ENCODE measurements at regions not wholly inside any gene's neighbourhood (a gene's known extent, or its start where the extent isn't known, plus 50 kb on each side); places are given as distances from the start of the nearest gene placed in this dataset.

DNA sequence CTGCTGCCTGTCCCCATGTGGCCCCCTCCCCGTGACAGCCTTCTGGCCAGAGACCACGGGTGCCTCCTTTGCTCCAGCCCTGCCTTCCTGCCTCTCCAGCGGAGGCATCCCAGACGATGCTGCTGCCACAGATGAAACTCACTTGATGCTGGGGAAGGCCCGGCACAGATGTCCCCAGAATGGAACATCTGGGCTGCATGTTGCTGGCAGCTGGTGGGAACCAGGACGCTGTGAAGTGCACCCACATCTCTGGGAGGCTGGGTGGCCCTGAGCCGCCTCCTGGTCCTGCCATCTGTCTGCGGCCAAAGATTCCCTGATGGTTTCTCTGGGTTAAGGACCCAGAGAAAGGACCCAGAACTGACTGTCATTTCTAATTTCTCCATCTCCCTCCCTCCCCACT lies 51.9 kb upstream of the PTPRS start:
- DNase-seq: no peak

DNA sequence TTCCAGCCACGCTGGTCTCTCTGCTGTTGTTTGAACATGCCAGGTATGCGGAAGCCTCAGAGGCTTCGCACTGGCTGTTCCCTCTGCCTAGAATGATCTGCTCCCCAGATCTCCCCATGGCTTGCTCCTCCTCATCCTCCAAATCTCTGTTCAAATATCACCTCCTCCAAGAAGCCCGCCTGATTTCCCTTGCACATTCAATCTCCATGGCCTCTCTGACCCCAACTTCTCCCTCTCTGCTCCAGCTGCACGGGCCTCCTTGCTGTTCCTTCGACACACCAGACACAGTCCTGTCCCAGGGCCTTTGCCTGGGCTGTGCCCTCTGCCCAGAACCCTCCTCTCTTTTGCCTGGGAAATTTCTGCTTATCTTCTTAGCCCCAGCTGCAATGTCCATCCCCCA lies 52.5 kb upstream of the PTPRS start:
- no peak for DNase-seq

DNA sequence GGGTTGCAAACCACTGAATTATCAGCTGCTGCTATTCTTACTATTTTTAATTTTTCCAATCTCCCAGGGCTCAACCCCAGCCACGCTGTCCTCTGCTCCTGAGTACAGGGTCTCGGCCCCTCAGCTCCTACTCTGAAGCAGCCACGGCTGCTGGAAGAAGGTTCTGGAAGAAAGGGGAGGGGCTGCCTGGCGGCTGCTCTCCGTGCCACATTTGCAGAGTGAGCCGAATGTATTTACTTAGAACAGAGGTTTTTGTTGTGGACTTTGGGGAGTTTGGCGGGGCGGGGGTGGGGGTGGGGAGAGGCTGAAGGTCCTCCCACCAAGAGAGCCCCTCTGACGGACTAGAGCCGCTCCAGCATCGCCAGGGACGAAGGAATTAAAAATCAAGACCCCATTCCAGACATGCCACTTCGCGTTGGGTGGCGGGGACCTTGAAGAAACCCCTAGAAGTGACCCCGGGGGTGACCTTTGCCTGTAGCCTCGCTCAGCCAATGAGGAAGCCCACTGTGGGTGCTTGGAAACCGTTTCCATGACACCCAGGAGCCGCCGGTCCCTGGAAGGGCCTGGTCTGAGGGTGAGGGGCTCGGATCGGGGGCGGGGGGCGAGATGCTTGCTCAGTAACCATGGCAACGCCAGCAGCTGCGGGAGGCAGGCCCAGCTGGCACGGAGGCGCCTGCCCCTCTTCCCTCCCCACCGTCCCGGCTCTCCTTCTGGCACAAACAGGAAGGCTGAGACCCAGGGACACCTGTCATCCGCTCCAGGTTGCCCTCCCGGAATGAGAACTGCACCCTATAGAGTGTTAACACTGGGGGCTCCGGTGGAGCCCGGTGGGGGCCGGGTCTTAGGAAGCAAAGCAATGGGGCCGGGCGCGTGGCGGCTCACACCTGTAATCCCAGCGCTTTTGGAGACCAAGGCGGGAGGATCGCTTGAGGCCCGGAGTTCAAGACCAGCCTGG lies 54.2 kb upstream of the PTPRS start:
- DNase-seq: no peak

DNA sequence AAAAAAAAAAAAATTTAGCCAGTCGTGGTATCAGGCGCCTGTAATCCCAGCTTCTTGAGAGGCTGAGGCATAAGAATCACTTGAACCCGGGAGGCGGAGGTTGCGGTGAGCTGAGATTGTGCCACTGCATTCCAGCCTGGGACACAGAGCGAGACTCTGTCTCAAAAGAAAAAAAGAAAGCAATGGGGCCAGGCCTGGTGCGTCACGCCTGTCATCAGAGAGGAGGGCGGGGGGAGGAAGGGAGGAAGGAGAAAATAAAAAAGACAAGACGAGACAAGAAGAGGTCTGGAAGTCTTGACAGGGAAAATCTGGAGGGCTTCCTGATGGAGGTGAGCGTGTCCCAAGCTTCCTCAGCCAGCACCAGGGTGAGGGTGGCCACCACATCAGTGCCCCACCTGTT lies 54.9 kb upstream of the PTPRS start:
- DNase-seq: peak; percentile 18

DNA sequence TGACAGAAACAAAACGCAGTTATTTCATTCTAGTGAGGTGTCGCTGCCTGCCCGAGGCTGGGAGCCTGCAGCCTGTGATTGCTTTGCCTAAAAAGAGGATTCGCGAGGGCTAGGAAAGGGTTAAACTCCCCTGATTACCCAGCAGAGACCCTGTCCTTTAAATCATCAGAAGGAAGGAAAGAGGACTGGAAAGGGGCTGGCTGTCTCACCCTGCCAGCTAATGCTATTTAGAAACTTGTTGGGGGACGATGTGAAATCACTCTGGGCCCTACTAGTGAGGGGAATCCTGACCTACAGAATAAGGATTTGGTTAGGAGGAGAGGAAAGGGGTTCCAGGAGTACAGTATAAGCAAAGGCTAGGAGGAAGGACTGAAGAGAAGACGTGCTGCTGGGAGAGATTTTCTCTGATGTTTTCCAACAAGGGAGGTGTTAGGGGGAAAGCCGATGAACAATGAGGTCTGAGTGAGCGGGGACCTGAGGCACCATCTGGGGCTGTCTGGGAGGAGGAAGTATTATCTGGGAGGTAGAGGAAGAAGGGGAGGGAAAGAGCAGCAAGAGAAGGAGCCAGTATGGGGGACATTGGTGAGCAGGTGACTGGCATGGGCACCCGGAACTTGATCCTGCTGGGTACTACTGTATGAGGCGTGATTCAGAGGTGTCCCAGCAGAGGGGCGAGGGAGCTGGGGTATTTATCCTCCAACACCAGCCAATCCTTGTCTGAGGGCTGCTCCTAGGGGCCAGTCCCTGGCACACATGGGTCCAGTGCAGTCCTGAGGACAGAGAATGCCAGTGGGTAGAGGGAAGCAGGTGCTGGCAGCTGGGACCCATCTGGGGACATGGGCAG lies 55.7 kb upstream of the PTPRS start:
- no peak for DNase-seq

DNA sequence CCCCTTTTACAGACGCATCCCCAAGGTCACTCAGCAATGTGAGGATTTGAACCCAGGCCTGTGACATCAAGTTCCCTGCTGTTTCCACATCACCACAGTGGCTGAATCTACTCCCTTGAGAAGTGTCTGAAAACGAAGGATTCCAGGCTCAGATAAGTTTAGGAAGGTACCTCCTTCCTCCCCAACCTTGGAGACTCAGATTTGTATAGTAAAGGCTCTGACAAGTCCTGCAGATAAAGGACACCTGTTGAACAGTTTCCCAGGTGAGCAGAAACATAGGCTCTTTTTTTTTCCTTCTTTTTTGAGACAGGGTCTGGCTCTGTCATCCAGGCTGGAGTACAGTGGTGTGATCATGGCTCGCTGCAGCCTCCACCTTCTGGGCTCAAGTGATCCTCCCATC lies 56.4 kb upstream of the PTPRS start:
- no peak for DNase-seq

DNA sequence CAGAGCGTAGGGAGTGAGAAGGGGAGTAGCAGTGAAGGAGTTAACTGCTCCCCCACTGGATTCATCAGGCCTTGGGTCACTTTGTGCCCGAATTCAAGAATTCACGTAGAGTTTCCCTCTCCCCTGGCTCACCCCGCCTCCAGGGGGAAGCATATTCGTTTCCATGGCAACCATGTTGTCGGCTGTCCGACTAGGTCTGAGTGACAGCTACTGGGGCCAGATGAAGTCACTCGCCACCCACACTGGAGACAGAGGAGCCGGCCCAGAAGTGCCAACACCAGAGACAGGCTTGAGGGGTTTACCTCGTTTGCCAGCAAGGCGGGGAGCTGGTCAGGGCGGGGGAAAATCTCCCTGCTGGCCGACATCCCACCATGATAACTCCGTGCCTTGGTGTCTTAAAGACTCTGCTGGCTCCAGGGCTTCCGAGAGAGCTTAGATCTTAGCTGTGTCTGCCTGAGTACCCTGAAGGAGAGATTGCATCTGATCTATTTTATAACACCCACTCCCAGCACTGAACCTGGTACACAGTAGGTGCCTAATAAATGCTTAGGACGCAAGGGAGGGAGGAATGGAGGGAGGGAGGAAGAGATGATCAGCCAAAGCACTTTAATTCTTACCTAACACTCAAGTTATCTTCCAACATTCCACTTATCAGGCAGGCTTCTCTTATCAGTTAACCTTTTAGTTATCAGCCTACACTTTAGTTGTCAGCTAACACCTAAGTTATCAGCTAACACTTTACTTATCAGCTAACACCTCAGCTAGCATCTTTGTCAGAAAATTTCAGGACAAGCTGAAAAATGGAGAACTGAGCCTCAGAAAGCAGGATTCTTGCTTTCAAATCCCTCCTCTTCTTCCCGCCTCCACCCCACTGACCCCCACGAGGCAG lies 57.2 kb upstream of the ZNRF4 start:
- DNase-seq: peak; percentile 18

DNA sequence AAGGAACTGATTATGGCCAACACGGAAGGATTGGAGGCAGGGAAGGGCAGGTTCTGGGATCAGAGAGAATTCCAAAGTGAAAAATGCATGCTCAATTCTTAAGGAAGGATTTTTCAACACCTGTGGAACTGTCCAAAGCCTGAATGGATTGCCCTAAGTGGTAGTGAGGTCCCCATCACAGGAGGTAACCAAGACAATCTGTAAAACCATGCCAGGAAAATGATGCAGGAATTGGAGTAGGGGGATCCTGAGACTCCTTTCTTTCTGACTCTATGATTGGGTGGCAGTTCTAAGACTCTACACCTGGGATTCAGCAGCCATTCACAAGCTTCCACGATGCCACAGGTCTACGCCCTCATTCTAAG lies 56.5 kb upstream of the ZNRF4 start:
- no peak for DNase-seq

DNA sequence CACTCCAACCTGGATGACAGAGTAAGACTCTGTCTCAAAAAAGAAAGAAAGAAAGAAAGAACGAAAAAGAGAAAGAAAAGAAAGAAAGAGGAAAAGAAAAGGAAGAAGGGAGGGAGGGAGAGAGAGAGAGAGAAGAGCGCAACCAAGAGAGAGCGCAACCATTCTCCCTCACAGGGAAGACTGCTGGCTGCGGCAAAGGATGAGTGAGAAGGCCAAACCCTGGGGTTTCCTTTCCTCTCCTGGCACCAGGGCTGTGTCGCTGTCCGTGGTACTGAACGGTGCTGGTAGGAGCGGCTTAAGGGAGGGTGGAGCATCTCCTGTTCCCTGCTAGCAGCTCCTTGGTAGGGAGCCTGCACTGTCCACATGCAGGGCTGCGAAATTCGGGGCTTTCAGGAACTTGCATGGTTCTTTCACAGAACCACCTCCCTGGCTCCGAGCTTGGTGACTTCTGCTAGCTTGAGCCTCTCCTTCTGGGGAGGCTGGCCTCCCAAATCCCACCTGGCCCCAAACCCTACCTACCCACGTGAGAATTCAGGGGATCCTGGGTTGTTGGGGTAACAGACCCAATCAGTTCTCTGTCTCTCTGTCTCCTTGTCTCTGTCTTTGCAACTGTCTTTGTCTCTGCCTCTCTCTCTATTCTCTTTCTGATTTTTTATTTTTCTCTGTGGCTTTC lies 51.1 kb upstream of the ZNRF4 start:
- DNase-seq: peak; percentile 86
